ENCODE measurements at regions not wholly inside any gene's neighbourhood (a gene's known extent, or its start where the extent isn't known, plus 50 kb on each side); places are given as distances from the start of the nearest gene placed in this dataset.

DNA sequence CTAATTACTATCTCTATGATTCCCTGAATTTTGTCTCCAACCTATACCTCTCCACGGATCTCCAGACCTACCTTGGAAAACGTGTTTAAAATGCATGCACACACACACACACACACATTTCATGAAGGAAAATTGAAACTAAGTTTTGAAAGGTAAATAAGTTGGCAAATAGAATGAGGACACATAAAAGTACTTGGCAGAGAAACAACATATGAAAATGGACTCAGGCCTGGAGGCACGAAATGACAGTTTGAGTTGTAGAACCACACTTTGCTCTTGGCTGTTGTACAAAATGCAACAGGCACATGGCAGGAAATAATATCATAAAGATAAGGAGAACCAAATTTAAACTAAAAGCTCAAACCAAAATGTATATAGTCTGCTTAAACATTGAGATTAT is 868.1 kb upstream of the CNTNAP5 start (continued):
- TF ChIP-seq, protein P1, sequence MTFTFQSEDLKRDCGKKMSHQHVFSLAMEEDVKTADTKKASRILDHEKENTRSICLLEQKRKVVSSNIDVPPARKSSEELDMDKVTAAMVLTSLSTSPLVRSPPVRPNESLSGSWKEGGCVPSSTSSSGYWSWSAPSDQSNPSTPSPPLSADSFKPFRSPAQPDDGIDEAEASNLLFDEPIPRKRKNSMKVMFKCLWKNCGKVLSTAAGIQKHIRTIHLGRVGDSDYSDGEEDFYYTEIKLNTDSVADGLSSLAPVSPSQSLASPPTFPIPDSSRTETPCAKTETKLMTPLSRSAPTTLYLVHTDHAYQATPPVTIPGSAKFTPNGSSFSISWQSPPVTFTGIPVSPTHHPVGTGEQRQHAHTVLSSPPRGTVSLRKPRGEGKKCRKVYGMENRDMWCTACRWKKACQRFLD (tag by site-specific recombination; IDR thresholded peaks at IDR 0.05) = no peak
- TF ChIP-seq ZNF10 (tag by site-specific recombination; IDR thresholded peaks at IDR 0.05) = no peak
- no peak for TF ChIP-seq ZNF48 (tag by site-specific recombination; IDR thresholded peaks at IDR 0.05)
- TF ChIP-seq ZNF391 (tag by site-specific recombination; IDR thresholded peaks at IDR 0.05; ENCODE audit: borderline replicate concordance, low read depth) = no peak
- TF ChIP-seq, protein P2, sequence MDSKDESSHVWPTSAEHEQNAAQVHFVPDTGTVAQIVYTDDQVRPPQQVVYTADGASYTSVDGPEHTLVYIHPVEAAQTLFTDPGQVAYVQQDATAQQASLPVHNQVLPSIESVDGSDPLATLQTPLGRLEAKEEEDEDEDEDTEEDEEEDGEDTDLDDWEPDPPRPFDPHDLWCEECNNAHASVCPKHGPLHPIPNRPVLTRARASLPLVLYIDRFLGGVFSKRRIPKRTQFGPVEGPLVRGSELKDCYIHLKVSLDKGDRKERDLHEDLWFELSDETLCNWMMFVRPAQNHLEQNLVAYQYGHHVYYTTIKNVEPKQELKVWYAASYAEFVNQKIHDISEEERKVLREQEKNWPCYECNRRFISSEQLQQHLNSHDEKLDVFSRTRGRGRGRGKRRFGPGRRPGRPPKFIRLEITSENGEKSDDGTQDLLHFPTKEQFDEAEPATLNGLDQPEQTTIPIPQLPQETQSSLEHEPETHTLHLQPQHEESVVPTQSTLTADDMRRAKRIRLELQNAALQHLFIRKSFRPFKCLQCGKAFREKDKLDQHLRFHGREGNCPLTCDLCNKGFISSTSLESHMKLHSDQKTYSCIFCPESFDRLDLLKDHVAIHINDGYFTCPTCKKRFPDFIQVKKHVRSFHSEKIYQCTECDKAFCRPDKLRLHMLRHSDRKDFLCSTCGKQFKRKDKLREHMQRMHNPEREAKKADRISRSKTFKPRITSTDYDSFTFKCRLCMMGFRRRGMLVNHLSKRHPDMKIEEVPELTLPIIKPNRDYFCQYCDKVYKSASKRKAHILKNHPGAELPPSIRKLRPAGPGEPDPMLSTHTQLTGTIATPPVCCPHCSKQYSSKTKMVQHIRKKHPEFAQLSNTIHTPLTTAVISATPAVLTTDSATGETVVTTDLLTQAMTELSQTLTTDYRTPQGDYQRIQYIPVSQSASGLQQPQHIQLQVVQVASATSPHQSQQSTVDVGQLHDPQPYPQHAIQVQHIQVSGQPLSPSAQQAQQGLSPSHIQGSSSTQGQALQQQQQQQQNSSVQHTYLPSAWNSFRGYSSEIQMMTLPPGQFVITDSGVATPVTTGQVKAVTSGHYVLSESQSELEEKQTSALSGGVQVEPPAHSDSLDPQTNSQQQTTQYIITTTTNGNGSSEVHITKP (tag by site-specific recombination; IDR thresholded peaks at IDR 0.05) = no peak

GRCh38 chr2:123162400-123163016 is 862.6 kb upstream of the CNTNAP5 start:
- no peak overlapping the region for H3K27ac ChIP-seq (ENCODE audit: extremely low read depth, low read depth, low read length)
- TF ChIP-seq ZNF530 (tag by site-specific recombination; IDR thresholded peaks at IDR 0.05; ENCODE audit: low read depth) (no peak), ZNF626 (tag by site-specific recombination; IDR thresholded peaks at IDR 0.05) (no peak), ZBTB49 (tag by site-specific recombination; IDR thresholded peaks at IDR 0.05; ENCODE audit: low read depth) (no peak), ZNF639 (tag by site-specific recombination; IDR thresholded peaks at IDR 0.05) (no peak), PBX3 (CRISPR knock-in tag; IDR thresholded peaks at IDR 0.05) (no peak), GLIS1 (tag by site-specific recombination; IDR thresholded peaks at IDR 0.05) (no peak), ZNF600 (tag by site-specific recombination; IDR thresholded peaks at IDR 0.05) (no peak)
- TF ChIP-seq, protein P3, sequence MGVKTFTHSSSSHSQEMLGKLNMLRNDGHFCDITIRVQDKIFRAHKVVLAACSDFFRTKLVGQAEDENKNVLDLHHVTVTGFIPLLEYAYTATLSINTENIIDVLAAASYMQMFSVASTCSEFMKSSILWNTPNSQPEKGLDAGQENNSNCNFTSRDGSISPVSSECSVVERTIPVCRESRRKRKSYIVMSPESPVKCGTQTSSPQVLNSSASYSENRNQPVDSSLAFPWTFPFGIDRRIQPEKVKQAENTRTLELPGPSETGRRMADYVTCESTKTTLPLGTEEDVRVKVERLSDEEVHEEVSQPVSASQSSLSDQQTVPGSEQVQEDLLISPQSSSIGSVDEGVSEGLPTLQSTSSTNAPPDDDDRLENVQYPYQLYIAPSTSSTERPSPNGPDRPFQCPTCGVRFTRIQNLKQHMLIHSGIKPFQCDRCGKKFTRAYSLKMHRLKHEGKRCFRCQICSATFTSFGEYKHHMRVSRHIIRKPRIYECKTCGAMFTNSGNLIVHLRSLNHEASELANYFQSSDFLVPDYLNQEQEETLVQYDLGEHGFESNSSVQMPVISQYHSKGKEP (tag by site-specific recombination; IDR thresholded peaks at IDR 0.05) = no peak
- H3K36me3 ChIP-seq (ENCODE audit: control insufficient read depth in 2 of 2, insufficient read depth in 1 of 2, low read length in 2 of 2) = no peaks in the 10 kb centered on the region
- no peak overlapping the region for H3K4me3 ChIP-seq (ENCODE audit: low read depth, low read length)
- no peaks in the 10 kb centered on the region for H3K9me3 ChIP-seq (ENCODE audit: control insufficient read depth, insufficient read depth, low read depth, low read length)
- H3K4me1 ChIP-seq (ENCODE audit: control insufficient read depth, insufficient read depth, low read length) = no peaks in the 10 kb centered on the region
- CTCF ChIA-PET = no interaction called here
- POLR2A ChIA-PET = no interaction called here
